ENCODE measurements at regions not wholly inside any gene's neighbourhood (a gene's known extent, or its start where the extent isn't known, plus 50 kb on each side); places are given as distances from the start of the nearest gene placed in this dataset.

- POLR2A ChIA-PET = no interaction called here
- Histone ChIP-seq H3K27ac (ENCODE audit: low read depth, low read length) (no peak overlapping the region), H3K27me3 (ENCODE audit: control insufficient read depth, insufficient read depth, low read length) (no peaks in the 10 kb centered on the region), H3K4me3 (ENCODE audit: low read depth, low read length) (no peak overlapping the region), H3K9me3 (ENCODE audit: control insufficient read depth, insufficient read depth, low read length) (no peaks in the 10 kb centered on the region)
- CTCF ChIA-PET = interaction anchor here (0.8 to 2.0 kb wide), 5 partner anchors 9 to 369 kb away, joined by 3 to 6 read pairs (median 4); no protein-coding TSS in a partner anchor
- TF ChIP-seq CTCF (IDR thresholded peaks at IDR 0.05; ENCODE audit: low read depth, low read length) = no peak
- no peak for DNase-seq (ENCODE audit: low read depth, low spot score)
Observed at GRCh38 chr12:91346827-91347226, 164.2 kb upstream of the DCN start.

DNA sequence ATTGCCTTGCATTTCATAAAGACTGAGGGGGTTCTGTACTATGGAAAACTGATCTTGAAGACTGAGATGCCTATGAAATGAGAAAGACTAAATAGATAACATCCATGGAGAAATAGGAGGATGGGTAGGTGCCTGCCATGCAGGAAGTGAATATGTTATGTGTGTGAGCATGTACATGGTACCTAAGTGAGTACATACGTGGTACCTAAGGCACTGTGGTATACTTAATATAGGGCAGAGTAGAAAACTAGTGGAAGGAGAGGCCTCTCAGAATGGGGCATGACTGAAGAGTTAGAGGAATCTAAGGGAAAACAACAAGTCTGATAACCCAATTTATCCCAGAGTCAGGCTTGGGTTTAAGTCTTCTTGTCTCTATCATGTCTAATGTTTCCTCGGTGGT lies 161.8 kb upstream of the DCN start:
- ChIA-PET POLR2A (no interaction called here), CTCF (interaction anchor here (0.5 kb wide), 1 partner anchor 367 kb away, joined by 3 read pairs; no protein-coding TSS in a partner anchor)
- DNase-seq (ENCODE audit: low read depth, low spot score) = no peak

DNA sequence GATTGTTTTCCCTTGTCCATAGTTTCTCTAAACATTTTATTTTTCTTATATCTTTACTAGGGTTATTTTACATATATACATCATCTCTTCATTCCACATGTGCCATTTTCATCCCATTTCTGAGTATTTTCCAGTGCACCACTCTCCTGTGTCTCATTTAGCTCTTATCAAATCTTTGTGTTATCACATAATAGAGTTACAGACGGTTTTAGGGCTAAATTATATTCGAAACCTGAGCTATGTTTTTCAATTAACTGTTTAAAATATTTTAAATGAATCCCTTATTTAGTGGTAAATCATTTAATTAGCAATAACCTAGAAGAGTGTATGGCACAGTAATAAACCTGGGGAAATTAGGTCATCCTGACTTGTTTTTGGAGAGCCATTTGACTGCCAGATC lies 160.4 kb upstream of the DCN start:
- Histone ChIP-seq H3K27me3 (ENCODE audit: control insufficient read depth, insufficient read depth, low read length) (no peaks in the 10 kb centered on the region), H3K9me3 (ENCODE audit: control insufficient read depth, insufficient read depth, low read length) (no peaks in the 10 kb centered on the region), H3K4me3 (ENCODE audit: low read depth, low read length) (no peak overlapping the region), H3K27ac (ENCODE audit: low read depth, low read length) (no peak overlapping the region)
- no peak for TF ChIP-seq CTCF (IDR thresholded peaks at IDR 0.05; ENCODE audit: low read depth, low read length)
- POLR2A ChIA-PET = no interaction called here
- CTCF ChIA-PET = interaction anchor here (1.0 kb wide), 1 partner anchor 13 kb away, joined by 3 read pairs; no protein-coding TSS in a partner anchor
- no peak for DNase-seq (ENCODE audit: low read depth, low spot score)

More for the DNA sequence above, 161.8 kb upstream of the DCN start:
- Histone ChIP-seq H3K27ac (ENCODE audit: low read depth, low read length) (no peak overlapping the region), H3K4me3 (ENCODE audit: low read depth, low read length) (no peak overlapping the region), H3K27me3 (ENCODE audit: control insufficient read depth, insufficient read depth, low read length) (no peaks in the 10 kb centered on the region), H3K9me3 (ENCODE audit: control insufficient read depth, insufficient read depth, low read length) (no peaks in the 10 kb centered on the region)
- TF ChIP-seq CTCF (IDR thresholded peaks at IDR 0.05; ENCODE audit: low read depth, low read length) = no peak

GRCh38 chr12:91339106-91339505 lies 156.5 kb upstream of the DCN start:
- Histone ChIP-seq H3K27ac (ENCODE audit: low read depth, low read length) (no peak overlapping the region), H3K4me3 (ENCODE audit: low read depth, low read length) (no peak overlapping the region), H3K9me3 (ENCODE audit: control insufficient read depth, insufficient read depth, low read length) (no peaks in the 10 kb centered on the region), H3K27me3 (ENCODE audit: control insufficient read depth, insufficient read depth, low read length) (no peaks in the 10 kb centered on the region)
- no peak for TF ChIP-seq CTCF (IDR thresholded peaks at IDR 0.05; ENCODE audit: low read depth, low read length)
- CTCF ChIA-PET = no interaction called here
- POLR2A ChIA-PET = no interaction called here
- no peak for DNase-seq (ENCODE audit: low read depth, low spot score)

- CTCF ChIA-PET = interaction anchor here (0.5 to 1.3 kb wide), 6 partner anchors 9 to 476 kb away, joined by 3 to 5 read pairs (median 4); no protein-coding TSS in a partner anchor
Observed at GRCh38 chr12:91335699-91336098, 153.1 kb upstream of the DCN start.

More at GRCh38 chr12:91335699-91336098, 153.1 kb upstream of the DCN start:
- no peak for DNase-seq (ENCODE audit: low read depth, low spot score)
- H3K27ac ChIP-seq (ENCODE audit: low read depth, low read length) = no peak overlapping the region
- POLR2A ChIA-PET = no interaction called here
- no peak for TF ChIP-seq CTCF (IDR thresholded peaks at IDR 0.05; ENCODE audit: low read depth, low read length)
- H3K4me3 ChIP-seq (ENCODE audit: low read depth, low read length) = no peak overlapping the region
- H3K27me3 ChIP-seq (ENCODE audit: control insufficient read depth, insufficient read depth, low read length) = no peaks in the 10 kb centered on the region
- no peaks in the 10 kb centered on the region for H3K9me3 ChIP-seq (ENCODE audit: control insufficient read depth, insufficient read depth, low read length)

Data from AG04450 (cell line).